A673 (cell line): ENCODE measurements at regions not wholly inside any gene's neighbourhood (a gene's known extent, or its start where the extent isn't known, plus 50 kb on each side); places are given as distances from the start of the nearest gene placed in this dataset.

Experiments
- BruUV-seq: library from RNA; stranded (reverse); fragments of 400-500 nt; replicated peaks from 2 replicates; lab custom pipeline; 2021; lab: Mats Ljungman, UMichigan
- CTCF ChIA-PET: fragments of 300-600 bp; sonication (Branson Sonifier 250); formaldehyde crosslinking; loops from one replicate; lab custom pipeline; 2022; ENCODE audit warnings: antibody characterized with exemption; lab: Charles Lee
- POLR2A ChIA-PET: fragments of 300-600 bp; sonication (Branson Sonifier 250); formaldehyde crosslinking; loops from one replicate; lab custom pipeline; 2022; ENCODE audit warnings: antibody characterized with exemption; ENCODE audit not compliant: low non-redundant PET; lab: Charles Lee
- DNase-seq: peaks from one replicate; pipeline ENCODE4 v3.0.0-alpha.2; 2015; ENCODE audit warnings: low spot score
- H3K27ac ChIP-seq: fragments of 200-600 bp; sonication (generic); 2 replicates; pipeline ENCODE4 v1.5.1; 2016; ENCODE audit warnings: mixed run types, low read depth, mild to moderate bottlenecking, mixed read lengths, antibody characterized with exemption, low read length; ENCODE audit not compliant: poor library complexity, severe bottlenecking
- H3K27me3 ChIP-seq: fragments of 200-600 bp; sonication (generic); replicated peaks from 2 replicates; pipeline ENCODE4 v1.6.1; 2017; ENCODE audit warnings: mixed run types, low read depth, mild to moderate bottlenecking, mixed read lengths, antibody characterized with exemption, low read length; ENCODE audit not compliant: insufficient read depth, poor library complexity
- H3K36me3 ChIP-seq: fragments of 200-600 bp; sonication (generic); 2 replicates; pipeline ENCODE4 v1.6.1; 2016; ENCODE audit warnings: mixed run types, mild to moderate bottlenecking, mixed read lengths, antibody characterized with exemption, low read length; ENCODE audit not compliant: insufficient read depth, poor library complexity, severe bottlenecking
- H3K4me1 ChIP-seq: fragments of 200-600 bp; sonication (generic); 2 replicates; pipeline ENCODE4 v1.6.1; 2017; ENCODE audit warnings: mixed run types, mild to moderate bottlenecking, mixed read lengths, antibody characterized with exemption, low read length; ENCODE audit not compliant: insufficient read depth, poor library complexity, severe bottlenecking
- H3K4me3 ChIP-seq: fragments of 200-600 bp; sonication (generic); 2 replicates; pipeline ENCODE4 v1.5.1; 2016; ENCODE audit warnings: low read depth, mixed run types, mild to moderate bottlenecking, mixed read lengths, low read length; ENCODE audit not compliant: poor library complexity, severe bottlenecking
- H3K9me3 ChIP-seq: fragments of 200-600 bp; sonication (generic); 2 replicates; pipeline ENCODE4 v1.6.1; 2016; ENCODE audit warnings: mixed run types, low read depth, mild to moderate bottlenecking, mixed read lengths, antibody characterized with exemption, low read length; ENCODE audit not compliant: poor library complexity, severe bottlenecking
- EZH2 ChIP-seq: fragments of 200-600 bp; sonication (generic); IDR thresholded peaks from 2 replicates; pipeline ENCODE4 v1.6.1; 2017; ENCODE audit warnings: borderline replicate concordance, low read depth, mild to moderate bottlenecking, mixed read lengths, antibody characterized with exemption, low read length; ENCODE audit not compliant: poor library complexity, severe bottlenecking
- intact Hi-C: fragments of 100-400 bp; cut with micrococcal nuclease; formaldehyde crosslinking; loops from one replicate; pipeline ENCODE4 v1.10.0; 2022; ENCODE audit not compliant: unreplicated experiment
- TF ChIP-seq, protein P1 (sequence below): fragments of 300-800, 200-600 bp; sonication (generic); conservative IDR thresholded peaks from 2 replicates; pipeline ENCODE4 v1.5.1; 2017; ENCODE audit warnings: low read depth, mild to moderate bottlenecking, antibody characterized with exemption, low read length, moderate library complexity, mixed read lengths

- TF ChIP-seq, protein P1, sequence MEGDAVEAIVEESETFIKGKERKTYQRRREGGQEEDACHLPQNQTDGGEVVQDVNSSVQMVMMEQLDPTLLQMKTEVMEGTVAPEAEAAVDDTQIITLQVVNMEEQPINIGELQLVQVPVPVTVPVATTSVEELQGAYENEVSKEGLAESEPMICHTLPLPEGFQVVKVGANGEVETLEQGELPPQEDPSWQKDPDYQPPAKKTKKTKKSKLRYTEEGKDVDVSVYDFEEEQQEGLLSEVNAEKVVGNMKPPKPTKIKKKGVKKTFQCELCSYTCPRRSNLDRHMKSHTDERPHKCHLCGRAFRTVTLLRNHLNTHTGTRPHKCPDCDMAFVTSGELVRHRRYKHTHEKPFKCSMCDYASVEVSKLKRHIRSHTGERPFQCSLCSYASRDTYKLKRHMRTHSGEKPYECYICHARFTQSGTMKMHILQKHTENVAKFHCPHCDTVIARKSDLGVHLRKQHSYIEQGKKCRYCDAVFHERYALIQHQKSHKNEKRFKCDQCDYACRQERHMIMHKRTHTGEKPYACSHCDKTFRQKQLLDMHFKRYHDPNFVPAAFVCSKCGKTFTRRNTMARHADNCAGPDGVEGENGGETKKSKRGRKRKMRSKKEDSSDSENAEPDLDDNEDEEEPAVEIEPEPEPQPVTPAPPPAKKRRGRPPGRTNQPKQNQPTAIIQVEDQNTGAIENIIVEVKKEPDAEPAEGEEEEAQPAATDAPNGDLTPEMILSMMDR, result no peak
- no peak for TF ChIP-seq EZH2
- intact Hi-C loops, result no loop called here
- Histone ChIP-seq H3K27ac (no peak overlapping the region), H3K4me3 (no peak overlapping the region), H3K36me3 (no peaks in the 10 kb centered on the region), H3K27me3 (no peaks in the 10 kb centered on the region), H3K9me3 (no peaks in the 10 kb centered on the region), H3K4me1 (no peaks in the 10 kb centered on the region)
- ChIA-PET CTCF (no interaction called here), POLR2A (no interaction called here)
- BruUV-seq, result no TSS peak
- no peak for DNase-seq
Measured at GRCh38 chr10:71158251-71158650, 54.1 kb upstream of the UNC5B start.

DNA sequence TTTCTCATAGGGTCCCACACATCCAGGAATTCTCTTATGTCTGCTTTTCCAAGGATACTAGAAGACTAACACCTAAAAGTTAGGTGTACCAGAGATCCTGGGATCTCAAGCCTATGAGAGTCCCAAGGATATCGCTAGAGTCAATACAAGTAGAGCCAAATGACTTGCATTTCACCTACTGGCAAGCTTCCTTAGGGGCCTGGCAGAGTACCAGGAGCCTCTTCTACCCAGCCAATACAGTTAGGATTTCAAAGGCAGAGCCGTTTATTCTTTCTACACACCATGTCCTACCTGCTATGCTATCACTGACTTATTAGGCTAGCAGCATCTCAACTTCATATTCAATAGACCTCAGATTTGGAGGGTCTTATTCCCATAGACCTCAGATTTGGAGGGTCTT lies 53.5 kb upstream of the UNC5B start:
- BruUV-seq, result no TSS peak
- intact Hi-C loops, result no loop called here
- Histone ChIP-seq H3K4me1 (no peaks in the 10 kb centered on the region), H3K4me3 (no peak overlapping the region), H3K27ac (no peak overlapping the region), H3K36me3 (no peaks in the 10 kb centered on the region), H3K9me3 (no peaks in the 10 kb centered on the region), H3K27me3 (no peaks in the 10 kb centered on the region)
- ChIA-PET CTCF (no interaction called here), POLR2A (no interaction called here)
- no peak for DNase-seq
- TF ChIP-seq EZH2, result no peak
- TF ChIP-seq, protein P1, result no peak

GRCh38 chr10:71159892-71160291 lies 52.5 kb upstream of the UNC5B start:
- TF ChIP-seq EZH2, result no peak
- TF ChIP-seq, protein P1, result no peak
- H3K4me3 ChIP-seq, result no peak overlapping the region
- CTCF ChIA-PET, result no interaction called here
- POLR2A ChIA-PET, result interaction anchor here (0.6 kb wide), 1 partner anchor 14 kb away, joined by 3 read pairs; no protein-coding TSS in a partner anchor
- H3K27me3 ChIP-seq, result no peaks in the 10 kb centered on the region
- no peaks in the 10 kb centered on the region for H3K4me1 ChIP-seq
- intact Hi-C loops, result no loop called here
- no peak overlapping the region for H3K27ac ChIP-seq
- no peak for DNase-seq
- no TSS peak for BruUV-seq
- H3K36me3 ChIP-seq, result no peaks in the 10 kb centered on the region
- H3K9me3 ChIP-seq, result no peaks in the 10 kb centered on the region
